ENCODE measurements at regions not wholly inside any gene's neighbourhood (a gene's known extent, or its start where the extent isn't known, plus 50 kb on each side); places are given as distances from the start of the nearest gene placed in this dataset.

DNA sequence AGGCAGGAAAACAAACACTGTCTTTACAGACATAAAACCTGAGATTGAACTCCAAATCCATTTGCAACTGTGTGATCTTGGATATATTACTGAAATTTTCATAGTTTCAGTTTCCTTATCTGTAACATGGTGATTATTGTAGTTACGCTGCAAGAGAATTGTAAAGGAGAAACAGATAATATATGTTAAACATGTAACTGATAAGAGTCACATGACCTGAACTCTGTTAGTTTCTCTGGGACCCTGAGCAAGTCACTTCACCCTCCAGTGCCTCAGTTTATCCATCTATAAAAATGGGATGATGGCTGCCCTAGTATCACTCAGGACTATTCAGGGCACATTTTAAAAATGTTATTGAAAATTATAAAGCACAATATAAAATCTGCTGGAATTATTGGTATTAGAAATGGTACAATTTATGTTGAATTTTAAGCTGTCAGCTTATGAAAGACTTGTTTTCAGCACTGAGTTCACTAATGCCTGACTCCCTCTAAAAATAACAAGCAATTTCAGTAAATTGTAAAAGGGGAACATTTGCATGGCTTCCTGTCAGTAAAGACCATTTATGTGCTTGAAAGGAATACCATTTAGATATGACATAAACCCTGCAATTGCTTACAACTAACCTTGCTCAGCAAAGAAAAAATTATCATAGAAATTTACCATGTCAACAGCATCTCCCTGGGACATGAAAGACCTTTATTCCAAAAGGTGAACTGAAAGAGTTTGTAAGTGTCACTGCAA is 393.5 kb downstream of the RAD51AP2 start:
- H3K36me3 ChIP-seq (ENCODE audit: control insufficient read depth, insufficient read depth, low read length) = no peaks in the 10 kb centered on the region
- no peak overlapping the region for H3K27ac ChIP-seq
- no peak overlapping the region for H3K4me3 ChIP-seq (ENCODE audit: low read depth, low read length)
- no peaks in the 10 kb centered on the region for H3K27me3 ChIP-seq (ENCODE audit: control insufficient read depth, insufficient read depth, low read length)
- no peaks in the 10 kb centered on the region for H3K79me2 ChIP-seq
- H3K9ac ChIP-seq = no peak overlapping the region
- no peak overlapping the region for H2AFZ ChIP-seq
- no peak overlapping the region for H3K4me2 ChIP-seq (ENCODE audit: low read length)
- no peaks in the 10 kb centered on the region for H3K4me1 ChIP-seq
- TF ChIP-seq, protein P1, sequence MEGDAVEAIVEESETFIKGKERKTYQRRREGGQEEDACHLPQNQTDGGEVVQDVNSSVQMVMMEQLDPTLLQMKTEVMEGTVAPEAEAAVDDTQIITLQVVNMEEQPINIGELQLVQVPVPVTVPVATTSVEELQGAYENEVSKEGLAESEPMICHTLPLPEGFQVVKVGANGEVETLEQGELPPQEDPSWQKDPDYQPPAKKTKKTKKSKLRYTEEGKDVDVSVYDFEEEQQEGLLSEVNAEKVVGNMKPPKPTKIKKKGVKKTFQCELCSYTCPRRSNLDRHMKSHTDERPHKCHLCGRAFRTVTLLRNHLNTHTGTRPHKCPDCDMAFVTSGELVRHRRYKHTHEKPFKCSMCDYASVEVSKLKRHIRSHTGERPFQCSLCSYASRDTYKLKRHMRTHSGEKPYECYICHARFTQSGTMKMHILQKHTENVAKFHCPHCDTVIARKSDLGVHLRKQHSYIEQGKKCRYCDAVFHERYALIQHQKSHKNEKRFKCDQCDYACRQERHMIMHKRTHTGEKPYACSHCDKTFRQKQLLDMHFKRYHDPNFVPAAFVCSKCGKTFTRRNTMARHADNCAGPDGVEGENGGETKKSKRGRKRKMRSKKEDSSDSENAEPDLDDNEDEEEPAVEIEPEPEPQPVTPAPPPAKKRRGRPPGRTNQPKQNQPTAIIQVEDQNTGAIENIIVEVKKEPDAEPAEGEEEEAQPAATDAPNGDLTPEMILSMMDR (IDR thresholded peaks at IDR 0.05) = no peak
- H3K9me3 ChIP-seq (ENCODE audit: control insufficient read depth, low read length) = no peaks in the 10 kb centered on the region

DNA sequence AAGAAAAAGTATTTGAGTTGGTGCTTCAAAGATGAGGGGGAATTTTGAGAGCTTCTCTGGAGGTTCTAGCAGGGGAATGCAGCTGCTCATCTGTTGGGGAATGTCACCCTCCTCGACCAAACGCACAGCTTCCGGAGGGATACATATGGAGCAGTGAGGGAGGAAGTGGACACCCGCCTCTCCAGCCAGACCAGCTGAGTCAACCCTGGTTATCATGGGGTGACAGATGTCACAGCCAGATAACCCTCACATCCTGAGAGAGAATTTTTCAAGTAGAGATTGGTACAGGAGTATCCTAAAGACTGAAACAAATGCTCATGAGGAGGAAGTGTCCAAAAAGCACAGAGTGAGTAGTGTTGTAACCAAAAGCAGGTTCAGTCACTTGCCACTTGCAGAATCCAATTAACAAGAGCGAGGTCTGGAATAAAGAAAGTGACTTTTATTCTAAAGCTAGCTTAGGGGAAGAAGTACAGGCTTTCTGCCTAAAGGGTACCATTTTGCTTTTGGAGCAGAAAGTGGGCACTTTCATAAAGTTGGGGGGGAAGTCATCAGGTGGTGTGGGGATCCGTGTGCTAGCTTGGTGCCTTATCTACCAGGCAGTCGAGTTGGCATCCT is 395.2 kb downstream of the RAD51AP2 start:
- Histone ChIP-seq H3K4me3 (ENCODE audit: low read depth, low read length) (no peak overlapping the region), H3K9me3 (ENCODE audit: control insufficient read depth, low read length) (no peaks in the 10 kb centered on the region), H3K27ac (no peak overlapping the region), H3K36me3 (ENCODE audit: control insufficient read depth, insufficient read depth, low read length) (no peaks in the 10 kb centered on the region), H3K27me3 (ENCODE audit: control insufficient read depth, insufficient read depth, low read length) (no peaks in the 10 kb centered on the region), H3K4me1 (no peaks in the 10 kb centered on the region), H2AFZ (no peak overlapping the region), H3K9ac (no peak overlapping the region), H3K79me2 (no peaks in the 10 kb centered on the region), H3K4me2 (ENCODE audit: low read length) (peak overlapping the region; percentile 50)
- TF ChIP-seq, protein P1 (IDR thresholded peaks at IDR 0.05) = no peak

DNA sequence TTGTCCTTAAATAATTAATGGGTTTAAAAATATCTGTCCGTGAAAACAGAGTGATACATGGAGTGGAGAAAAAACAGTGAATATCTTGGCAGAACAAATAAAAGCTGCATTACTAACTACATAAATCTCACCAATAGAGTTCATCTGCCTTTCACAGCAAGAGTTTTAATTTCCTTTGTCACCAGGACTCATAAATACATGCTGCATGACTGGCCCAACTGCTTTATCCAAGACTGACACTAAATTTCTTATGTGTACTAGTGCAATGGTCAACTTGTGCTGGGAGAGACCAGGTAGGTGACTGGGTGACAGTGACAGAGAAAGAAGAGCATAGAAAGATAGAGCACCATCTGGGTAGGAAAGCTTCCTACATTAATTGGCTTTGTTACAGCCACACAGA is 402.8 kb downstream of the RAD51AP2 start:
- TF ChIP-seq, protein P1 (IDR thresholded peaks at IDR 0.05) = no peak
- no peaks in the 10 kb centered on the region for H3K9me3 ChIP-seq (ENCODE audit: control insufficient read depth, low read length)
- no peak overlapping the region for H3K9ac ChIP-seq
- H3K79me2 ChIP-seq = no peaks in the 10 kb centered on the region
- H3K4me1 ChIP-seq = no peaks in the 10 kb centered on the region
- H2AFZ ChIP-seq = no peak overlapping the region
- H3K4me3 ChIP-seq (ENCODE audit: low read depth, low read length) = no peak overlapping the region
- no peak overlapping the region for H3K27ac ChIP-seq
- H3K4me2 ChIP-seq (ENCODE audit: low read length) = no peak overlapping the region
- H3K27me3 ChIP-seq (ENCODE audit: control insufficient read depth, insufficient read depth, low read length) = no peaks in the 10 kb centered on the region
- H3K36me3 ChIP-seq (ENCODE audit: control insufficient read depth, insufficient read depth, low read length) = no peaks in the 10 kb centered on the region

DNA sequence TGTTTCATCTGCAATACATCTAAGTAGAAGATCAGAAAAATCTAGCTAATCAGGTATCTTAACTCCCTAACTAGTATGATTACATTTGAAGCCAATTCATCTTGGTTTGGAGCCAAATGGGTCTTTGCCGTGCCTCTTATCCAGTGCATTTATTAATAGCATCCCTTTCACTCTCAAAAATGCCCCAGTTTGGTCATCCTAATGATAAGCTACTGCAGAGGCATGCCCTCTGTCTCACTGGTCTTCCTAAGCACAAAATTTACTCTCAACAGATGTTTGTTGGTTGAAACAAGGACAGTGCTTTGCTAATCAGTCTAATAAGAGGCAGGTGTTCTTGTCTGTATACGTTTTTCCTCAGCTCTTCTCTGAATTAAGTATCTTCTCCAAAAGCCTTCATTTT is 403.2 kb downstream of the RAD51AP2 start:
- Histone ChIP-seq H3K4me3 (ENCODE audit: low read depth, low read length) (no peak overlapping the region), H3K36me3 (ENCODE audit: control insufficient read depth, insufficient read depth, low read length) (no peaks in the 10 kb centered on the region), H2AFZ (no peak overlapping the region), H3K27me3 (ENCODE audit: control insufficient read depth, insufficient read depth, low read length) (no peaks in the 10 kb centered on the region), H3K27ac (no peak overlapping the region), H3K79me2 (no peaks in the 10 kb centered on the region), H3K9me3 (ENCODE audit: control insufficient read depth, low read length) (no peaks in the 10 kb centered on the region), H3K9ac (no peak overlapping the region), H3K4me1 (no peaks in the 10 kb centered on the region), H3K4me2 (ENCODE audit: low read length) (no peak overlapping the region)
- TF ChIP-seq, protein P1 (IDR thresholded peaks at IDR 0.05) = no peak

DNA sequence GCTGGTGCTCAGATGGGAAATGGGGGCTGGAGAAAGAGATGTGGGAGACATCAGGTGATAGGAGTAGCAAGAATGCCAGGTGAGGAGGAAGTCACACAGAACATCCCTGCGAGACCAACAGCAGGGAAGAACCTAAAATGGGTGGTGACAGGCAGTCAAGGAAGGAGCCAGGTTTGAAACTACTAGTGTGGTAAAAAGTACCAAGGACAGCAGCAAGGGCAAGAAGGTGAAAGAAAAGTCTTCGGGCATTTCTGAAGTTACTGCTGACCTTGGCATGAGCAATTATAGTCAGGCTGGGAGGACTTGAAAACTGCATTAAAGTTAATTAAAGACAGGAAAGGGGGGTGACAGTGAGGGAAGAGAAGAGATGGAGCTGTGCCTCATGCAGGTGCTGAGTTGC is 410.4 kb downstream of the RAD51AP2 start:
- H3K4me3 ChIP-seq (ENCODE audit: low read depth, low read length) = no peak overlapping the region

More for the DNA sequence above, 410.4 kb downstream of the RAD51AP2 start:
- Histone ChIP-seq H3K27me3 (ENCODE audit: control insufficient read depth, insufficient read depth, low read length) (no peaks in the 10 kb centered on the region), H3K9ac (no peak overlapping the region), H2AFZ (no peak overlapping the region), H3K9me3 (ENCODE audit: control insufficient read depth, low read length) (no peaks in the 10 kb centered on the region), H3K79me2 (no peaks in the 10 kb centered on the region), H3K36me3 (ENCODE audit: control insufficient read depth, insufficient read depth, low read length) (no peaks in the 10 kb centered on the region), H3K27ac (no peak overlapping the region), H3K4me1 (no peaks in the 10 kb centered on the region), H3K4me2 (ENCODE audit: low read length) (no peak overlapping the region)
- TF ChIP-seq, protein P1 (IDR thresholded peaks at IDR 0.05) = no peak

Data from parathyroid adenoma (tissue), 2 donors.